HepG2 (cell line): ENCODE measurements at regions not wholly inside any gene's neighbourhood (a gene's known extent, or its start where the extent isn't known, plus 50 kb on each side); places are given as distances from the start of the nearest gene placed in this dataset.

Source experiments
- ATF1 ChIP-seq: IDR thresholded peaks from 2 replicates; pipeline ENCODE4 v1.6.1; 2016; ENCODE audit warnings: mild to moderate bottlenecking, control low read depth
- RCOR2 ChIP-seq: IDR thresholded peaks from 2 replicates; pipeline ENCODE4 v1.6.1; 2016; ENCODE audit warnings: missing biosample characterization, missing genetic modification reagents
- SP140L ChIP-seq: sonication (generic); formaldehyde crosslinking; IDR thresholded peaks from 2 replicates; pipeline ENCODE4 v1.4.0; 2020; ENCODE audit warnings: missing genetic modification reagents, borderline replicate concordance
- SRY ChIP-seq: sonication (generic); formaldehyde crosslinking; IDR thresholded peaks from 2 replicates; pipeline ENCODE4 v1.8.0; 2022; ENCODE audit warnings: mild to moderate bottlenecking, missing genetic modification reagents
- TP53 ChIP-seq: sonication (generic); formaldehyde crosslinking; conservative IDR thresholded peaks from 2 replicates; pipeline ENCODE4 v1.4.0; 2020; ENCODE audit warnings: missing genetic modification reagents
- ZNF30 ChIP-seq: sonication (generic); formaldehyde crosslinking; IDR thresholded peaks from 2 replicates; pipeline ENCODE4 v1.5.0; 2020; ENCODE audit warnings: mild to moderate bottlenecking, missing genetic modification reagents
- ZNF781 ChIP-seq: sonication (generic); formaldehyde crosslinking; IDR thresholded peaks from 2 replicates; pipeline ENCODE4 v1.5.1; 2020; ENCODE audit warnings: borderline replicate concordance, mild to moderate bottlenecking, missing genetic modification reagents; ENCODE audit errors: not compliant biosample characterization
- ZNF839 ChIP-seq: sonication (generic); formaldehyde crosslinking; IDR thresholded peaks from 2 replicates; pipeline ENCODE4 v1.4.0; 2020; ENCODE audit warnings: missing genetic modification reagents, mild to moderate bottlenecking, borderline replicate concordance
- ZSCAN21 ChIP-seq: sonication (generic); formaldehyde crosslinking; IDR thresholded peaks from 2 replicates; pipeline ENCODE4 v1.8.0; 2022; ENCODE audit warnings: mild to moderate bottlenecking, missing genetic modification reagents, moderate library complexity, borderline replicate concordance
- TF ChIP-seq, protein P1 (sequence below): sonication (generic); formaldehyde crosslinking; IDR thresholded peaks from 2 replicates; pipeline ENCODE4; 2020; ENCODE audit warnings: missing genetic modification reagents, mild to moderate bottlenecking, borderline replicate concordance
- TF ChIP-seq, protein P2 (sequence below): sonication (generic); formaldehyde crosslinking; IDR thresholded peaks from 2 replicates; pipeline ENCODE4 v1.4.0; 2020; ENCODE audit warnings: missing genetic modification reagents
- TF ChIP-seq, protein P3 (sequence below): sonication (generic); formaldehyde crosslinking; IDR thresholded peaks from 2 replicates; pipeline ENCODE4 v1.5.0; 2020; ENCODE audit warnings: missing genetic modification reagents, mild to moderate bottlenecking, borderline replicate concordance
- TF ChIP-seq, protein P4 (sequence below), 2 experiments: sonication (generic) in 1 of 2; formaldehyde crosslinking in 1 of 2; IDR thresholded peaks; 2 replicates each; pipeline versions ENCODE4 v1.5.1 to v1.6.1; 2011 to 2020; ENCODE audit warnings: borderline replicate concordance in 1 of 2, low read depth in 1 of 2, low read length in 1 of 2, mild to moderate bottlenecking in 1 of 2, missing genetic modification reagents in 1 of 2, moderate library complexity in 1 of 2
- TF ChIP-seq, protein P5 (sequence below): sonication (generic); formaldehyde crosslinking; IDR thresholded peaks from 2 replicates; pipeline ENCODE4 v1.8.1; 2023; ENCODE audit warnings: mild to moderate bottlenecking, inconsistent platforms, moderate library complexity, missing genetic modification reagents, borderline replicate concordance
- TF ChIP-seq, protein P6 (sequence below): sonication (generic); formaldehyde crosslinking; IDR thresholded peaks from 2 replicates; pipeline ENCODE4 v1.5.0; 2020; ENCODE audit warnings: mild to moderate bottlenecking, missing genetic modification reagents

DNA sequence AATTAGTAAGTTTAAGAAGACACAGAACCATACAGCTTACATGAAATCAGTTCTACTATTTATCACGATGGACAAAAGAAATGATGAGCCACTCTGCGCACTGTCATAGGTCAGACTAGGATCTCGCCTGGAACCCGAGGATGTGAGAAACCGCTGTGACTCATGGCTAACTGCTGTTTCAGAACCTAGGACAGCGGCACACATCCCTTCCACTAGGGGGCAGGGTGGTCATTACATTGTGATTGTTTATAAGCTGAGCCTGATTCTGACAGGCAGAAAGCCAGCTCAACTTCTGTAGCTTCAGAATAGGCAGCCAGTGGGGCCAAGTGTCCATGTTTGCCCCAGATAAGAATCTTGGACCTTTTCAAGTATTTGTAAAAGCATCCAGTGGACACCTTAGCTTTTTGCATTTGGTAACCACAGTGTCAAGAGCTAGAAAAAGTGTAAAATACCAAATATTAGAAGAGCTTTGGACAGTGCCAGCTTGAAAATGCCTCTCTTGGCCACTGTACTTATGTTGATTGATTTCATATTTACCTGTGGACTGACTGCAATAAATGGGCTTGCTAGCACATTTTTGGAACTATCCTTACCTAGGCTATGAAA is 115.8 kb downstream of the KBTBD8 start (continued):
- TF ChIP-seq, protein P1, sequence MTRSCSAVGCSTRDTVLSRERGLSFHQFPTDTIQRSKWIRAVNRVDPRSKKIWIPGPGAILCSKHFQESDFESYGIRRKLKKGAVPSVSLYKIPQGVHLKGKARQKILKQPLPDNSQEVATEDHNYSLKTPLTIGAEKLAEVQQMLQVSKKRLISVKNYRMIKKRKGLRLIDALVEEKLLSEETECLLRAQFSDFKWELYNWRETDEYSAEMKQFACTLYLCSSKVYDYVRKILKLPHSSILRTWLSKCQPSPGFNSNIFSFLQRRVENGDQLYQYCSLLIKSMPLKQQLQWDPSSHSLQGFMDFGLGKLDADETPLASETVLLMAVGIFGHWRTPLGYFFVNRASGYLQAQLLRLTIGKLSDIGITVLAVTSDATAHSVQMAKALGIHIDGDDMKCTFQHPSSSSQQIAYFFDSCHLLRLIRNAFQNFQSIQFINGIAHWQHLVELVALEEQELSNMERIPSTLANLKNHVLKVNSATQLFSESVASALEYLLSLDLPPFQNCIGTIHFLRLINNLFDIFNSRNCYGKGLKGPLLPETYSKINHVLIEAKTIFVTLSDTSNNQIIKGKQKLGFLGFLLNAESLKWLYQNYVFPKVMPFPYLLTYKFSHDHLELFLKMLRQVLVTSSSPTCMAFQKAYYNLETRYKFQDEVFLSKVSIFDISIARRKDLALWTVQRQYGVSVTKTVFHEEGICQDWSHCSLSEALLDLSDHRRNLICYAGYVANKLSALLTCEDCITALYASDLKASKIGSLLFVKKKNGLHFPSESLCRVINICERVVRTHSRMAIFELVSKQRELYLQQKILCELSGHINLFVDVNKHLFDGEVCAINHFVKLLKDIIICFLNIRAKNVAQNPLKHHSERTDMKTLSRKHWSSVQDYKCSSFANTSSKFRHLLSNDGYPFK (CRISPR knock-in tag), result no peak
- TF ChIP-seq ATF1 (CRISPR knock-in tag) (no peak), TP53 (no peak), ZNF30 (CRISPR knock-in tag) (no peak), SP140L (CRISPR knock-in tag) (peak; percentile 98; the same call in 1 of the 2 replicates), ZNF781 (CRISPR knock-in tag) (peak; percentile 97), ZSCAN21 (CRISPR knock-in tag) (peak; percentile 94), ZNF839 (CRISPR knock-in tag) (no peak), RCOR2 (CRISPR knock-in tag) (no peak), SRY (CRISPR knock-in tag) (peak; percentile 98)
- TF ChIP-seq, protein P2, sequence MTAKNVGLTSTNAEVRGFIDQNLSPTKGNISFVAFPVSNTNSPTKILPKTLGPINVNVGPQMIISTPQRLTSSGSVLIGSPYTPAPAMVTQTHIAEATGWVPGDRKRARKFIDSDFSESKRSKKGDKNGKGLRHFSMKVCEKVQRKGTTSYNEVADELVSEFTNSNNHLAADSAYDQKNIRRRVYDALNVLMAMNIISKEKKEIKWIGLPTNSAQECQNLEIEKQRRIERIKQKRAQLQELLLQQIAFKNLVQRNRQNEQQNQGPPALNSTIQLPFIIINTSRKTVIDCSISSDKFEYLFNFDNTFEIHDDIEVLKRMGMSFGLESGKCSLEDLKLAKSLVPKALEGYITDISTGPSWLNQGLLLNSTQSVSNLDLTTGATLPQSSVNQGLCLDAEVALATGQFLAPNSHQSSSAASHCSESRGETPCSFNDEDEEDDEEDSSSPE (CRISPR knock-in tag), result 0 out of 2 replicates have a peak, but pooled peaks have one; percentile 46
- TF ChIP-seq, protein P3, sequence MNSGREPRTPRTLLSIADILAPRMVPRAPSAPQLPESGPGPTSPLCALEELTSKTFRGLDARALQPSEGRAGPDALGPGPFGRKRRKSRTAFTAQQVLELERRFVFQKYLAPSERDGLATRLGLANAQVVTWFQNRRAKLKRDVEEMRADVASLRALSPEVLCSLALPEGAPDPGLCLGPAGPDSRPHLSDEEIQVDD (CRISPR knock-in tag), result peak; percentile 95
- TF ChIP-seq, protein P4, sequence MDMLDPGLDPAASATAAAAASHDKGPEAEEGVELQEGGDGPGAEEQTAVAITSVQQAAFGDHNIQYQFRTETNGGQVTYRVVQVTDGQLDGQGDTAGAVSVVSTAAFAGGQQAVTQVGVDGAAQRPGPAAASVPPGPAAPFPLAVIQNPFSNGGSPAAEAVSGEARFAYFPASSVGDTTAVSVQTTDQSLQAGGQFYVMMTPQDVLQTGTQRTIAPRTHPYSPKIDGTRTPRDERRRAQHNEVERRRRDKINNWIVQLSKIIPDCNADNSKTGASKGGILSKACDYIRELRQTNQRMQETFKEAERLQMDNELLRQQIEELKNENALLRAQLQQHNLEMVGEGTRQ (IDR thresholded peaks at IDR 0.05; ENCODE audit: low read depth, low read length), result no peak
- TF ChIP-seq, protein P4 (CRISPR knock-in tag; IDR thresholded peaks at IDR 0.05; ENCODE audit: borderline replicate concordance), result no peak
- TF ChIP-seq, protein P5, sequence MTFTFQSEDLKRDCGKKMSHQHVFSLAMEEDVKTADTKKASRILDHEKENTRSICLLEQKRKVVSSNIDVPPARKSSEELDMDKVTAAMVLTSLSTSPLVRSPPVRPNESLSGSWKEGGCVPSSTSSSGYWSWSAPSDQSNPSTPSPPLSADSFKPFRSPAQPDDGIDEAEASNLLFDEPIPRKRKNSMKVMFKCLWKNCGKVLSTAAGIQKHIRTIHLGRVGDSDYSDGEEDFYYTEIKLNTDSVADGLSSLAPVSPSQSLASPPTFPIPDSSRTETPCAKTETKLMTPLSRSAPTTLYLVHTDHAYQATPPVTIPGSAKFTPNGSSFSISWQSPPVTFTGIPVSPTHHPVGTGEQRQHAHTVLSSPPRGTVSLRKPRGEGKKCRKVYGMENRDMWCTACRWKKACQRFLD (CRISPR knock-in tag), result no peak
- TF ChIP-seq, protein P6, sequence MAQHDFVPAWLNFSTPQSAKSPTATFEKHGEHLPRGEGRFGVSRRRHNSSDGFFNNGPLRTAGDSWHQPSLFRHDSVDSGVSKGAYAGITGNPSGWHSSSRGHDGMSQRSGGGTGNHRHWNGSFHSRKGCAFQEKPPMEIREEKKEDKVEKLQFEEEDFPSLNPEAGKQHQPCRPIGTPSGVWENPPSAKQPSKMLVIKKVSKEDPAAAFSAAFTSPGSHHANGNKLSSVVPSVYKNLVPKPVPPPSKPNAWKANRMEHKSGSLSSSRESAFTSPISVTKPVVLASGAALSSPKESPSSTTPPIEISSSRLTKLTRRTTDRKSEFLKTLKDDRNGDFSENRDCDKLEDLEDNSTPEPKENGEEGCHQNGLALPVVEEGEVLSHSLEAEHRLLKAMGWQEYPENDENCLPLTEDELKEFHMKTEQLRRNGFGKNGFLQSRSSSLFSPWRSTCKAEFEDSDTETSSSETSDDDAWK, result no peak
